GM19463 (cell line): ENCODE measurements at regions not wholly inside any gene's neighbourhood (a gene's known extent, or its start where the extent isn't known, plus 50 kb on each side); places are given as distances from the start of the nearest gene placed in this dataset.

ENCODE experiments used
- ATAC-seq: cut with Tn5 transposase; IDR thresholded peaks from one replicate; pipeline ENCODE4 v1.9.1; 2021; ENCODE audit warnings: mild to moderate bottlenecking, moderate library complexity; ENCODE audit not compliant: unreplicated experiment

DNA sequence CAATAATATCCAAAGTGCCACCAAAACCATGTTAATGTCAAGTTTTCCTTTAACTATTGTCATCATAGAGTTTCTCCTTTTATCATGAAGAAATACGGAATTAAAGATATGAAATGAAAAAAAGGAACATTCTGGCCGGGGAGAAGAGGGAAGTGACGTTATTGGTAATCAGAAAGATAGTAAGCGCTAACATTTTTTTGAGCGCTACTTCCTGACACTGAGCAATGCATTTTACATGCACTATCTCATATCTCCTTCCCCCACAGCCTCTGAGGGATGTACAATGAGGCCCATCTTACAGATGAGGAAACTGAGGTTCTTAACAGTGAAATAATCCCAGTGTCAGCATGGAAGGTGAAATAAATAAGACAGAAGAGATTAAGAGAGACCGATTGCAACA is 410.9 kb downstream of the SOX9 start:
- ATAC-seq, result no peak

- ATAC-seq, result no peak
Observed at GRCh38 chr17:72534265-72534664, 413.4 kb downstream of the SOX9 start.

- ATAC-seq, result no peak
Observed at GRCh38 chr17:72534776-72535175, 414.0 kb downstream of the SOX9 start.

- no peak for ATAC-seq
Observed at GRCh38 chr17:72535346-72535745, 414.5 kb downstream of the SOX9 start.

DNA sequence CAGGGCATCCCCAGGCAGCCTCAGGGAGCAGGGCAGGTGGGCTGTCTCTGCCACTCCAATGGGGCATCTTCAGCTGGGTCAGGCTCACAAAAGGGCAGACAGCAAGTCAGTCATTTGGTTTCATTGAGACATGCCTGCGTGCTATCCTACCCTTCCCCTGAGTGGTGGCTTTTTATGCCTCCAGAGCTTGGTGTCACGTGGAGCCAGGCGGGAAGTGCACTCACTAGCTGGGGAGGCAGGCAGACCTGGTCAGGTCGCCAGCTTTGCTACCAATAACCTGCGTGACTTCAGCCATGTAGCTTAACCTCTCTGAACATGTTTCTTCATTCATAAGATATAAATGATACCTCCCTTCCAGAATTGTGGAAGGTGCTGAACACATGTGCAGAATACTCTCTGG is 415.0 kb downstream of the SOX9 start:
- ATAC-seq, result no peak

DNA sequence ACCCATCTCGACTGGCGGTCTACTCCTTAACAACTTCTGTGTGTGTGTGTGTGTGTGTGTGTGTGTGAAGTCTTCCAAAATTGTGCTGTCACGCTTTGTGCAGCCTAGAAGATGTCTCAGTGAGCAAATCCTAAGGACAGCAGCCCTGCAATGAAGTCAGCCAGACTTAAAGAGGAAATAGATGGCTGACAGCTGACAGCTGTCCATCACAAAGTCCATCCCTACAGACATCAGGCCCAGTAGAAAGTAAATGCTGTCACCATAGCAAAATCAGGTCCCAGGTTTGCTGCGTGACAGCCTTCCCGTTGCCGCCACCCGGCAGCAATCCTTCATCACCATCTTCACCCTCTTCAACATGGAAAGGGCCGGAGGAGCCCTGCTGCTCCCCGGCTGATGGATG is 416.0 kb downstream of the SOX9 start:
- no peak for ATAC-seq

DNA sequence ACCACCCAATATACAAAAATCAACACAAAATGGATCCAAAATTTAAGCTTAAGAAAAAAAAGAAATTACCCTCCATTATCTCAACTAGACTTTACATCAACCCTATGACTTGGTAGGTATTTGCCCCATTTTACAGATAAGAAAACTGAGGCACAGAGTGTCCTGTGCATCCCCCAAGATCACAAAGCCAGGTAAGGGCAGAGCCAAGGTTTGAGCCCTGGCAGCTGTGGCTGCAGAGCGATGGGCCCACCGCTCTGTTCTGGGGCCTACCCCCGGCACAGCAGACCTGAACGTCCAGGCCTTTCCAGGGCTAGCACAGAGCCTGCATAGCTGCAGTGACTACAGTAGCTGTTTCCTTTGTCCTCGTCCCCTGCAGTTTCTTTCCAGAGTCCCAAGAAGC is 417.6 kb downstream of the SOX9 start:
- ATAC-seq, result no peak

DNA sequence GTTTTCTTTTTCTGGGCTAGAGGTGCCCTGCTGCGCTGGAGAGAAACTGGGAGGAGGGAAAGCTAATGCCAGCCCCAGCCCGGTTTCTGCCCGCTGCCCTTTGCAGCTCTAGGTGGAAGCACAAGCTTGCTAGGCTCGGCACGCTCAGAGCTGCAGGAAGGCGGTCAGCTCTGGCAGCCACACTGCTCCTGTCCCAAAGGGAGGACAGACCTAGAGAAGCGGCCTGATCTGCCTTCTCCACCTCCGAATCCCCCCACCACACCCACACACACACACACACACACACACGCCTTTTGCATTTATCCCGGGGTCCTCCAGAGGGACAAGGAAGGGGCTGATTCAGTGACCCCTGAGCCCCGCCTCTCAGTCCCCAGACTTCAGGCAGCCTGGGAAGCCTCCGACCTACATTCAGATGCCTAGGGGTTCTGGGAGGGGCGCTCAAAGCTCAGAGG is 418.1 kb downstream of the SOX9 start:
- ATAC-seq, result no peak

DNA sequence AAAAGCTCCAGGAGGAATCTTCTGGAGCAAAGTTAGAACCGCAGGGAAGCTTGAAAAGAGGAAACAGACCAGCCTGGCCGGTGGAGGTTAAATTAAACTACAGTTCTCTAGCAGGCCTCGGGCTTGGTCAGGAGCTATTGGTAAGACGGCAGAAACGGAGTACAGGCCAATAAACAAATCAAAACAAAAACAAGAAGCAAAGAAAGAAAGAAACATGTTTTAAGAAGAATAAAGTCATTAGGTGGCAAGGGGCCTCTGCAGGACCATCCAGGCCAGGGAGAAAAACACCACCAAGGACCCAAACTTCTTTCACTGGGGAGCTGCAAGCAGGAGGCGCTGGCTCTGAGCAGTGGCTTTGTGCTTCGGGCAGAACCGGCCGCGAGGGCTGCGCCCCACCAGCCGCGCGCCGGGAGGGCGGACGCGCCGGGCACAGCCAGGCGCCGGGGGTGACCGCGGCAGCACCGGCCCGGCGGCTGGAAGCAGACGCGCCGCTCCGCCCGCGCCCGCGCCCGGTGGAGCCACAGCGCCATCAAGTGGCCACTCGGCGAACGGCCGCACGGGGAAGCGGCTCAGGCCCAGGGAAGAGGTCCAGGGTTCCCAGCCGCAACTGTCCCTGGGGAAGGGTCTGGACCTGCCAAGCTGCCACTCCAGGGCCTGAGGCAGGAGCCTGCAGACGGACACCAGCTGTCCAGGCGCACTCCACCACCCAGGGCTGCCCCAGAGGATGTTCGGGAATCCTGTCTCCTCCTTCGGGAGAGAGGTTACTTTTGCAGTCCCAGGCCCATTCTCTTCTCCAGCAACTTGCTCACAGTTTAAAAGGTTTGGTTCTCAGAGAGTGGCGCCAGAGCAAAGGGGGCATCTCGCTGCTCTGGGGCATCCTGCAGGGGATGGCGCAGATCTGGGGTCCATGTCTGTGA is 419.4 kb downstream of the SOX9 start:
- peak; percentile 94 for ATAC-seq

DNA sequence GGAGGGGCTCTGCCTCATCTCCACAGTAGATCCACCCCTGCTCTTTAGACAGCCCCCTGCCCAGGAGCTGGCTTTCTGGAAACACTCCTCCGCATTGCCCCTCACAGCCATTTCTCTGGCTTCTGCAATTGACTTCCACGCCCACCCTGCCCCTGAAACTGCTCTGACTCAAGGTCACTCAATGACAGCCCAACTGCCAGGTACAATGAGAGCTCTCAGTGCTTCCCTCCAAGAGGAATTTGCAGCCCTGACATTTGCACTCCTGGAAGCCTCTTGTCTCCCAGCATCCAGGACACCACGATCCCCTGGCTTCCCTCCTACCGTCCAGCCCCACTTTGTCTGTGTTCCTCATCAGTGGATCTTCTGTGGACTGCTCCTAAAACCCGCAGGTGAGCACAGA is 421.5 kb downstream of the SOX9 start:
- no peak for ATAC-seq

DNA sequence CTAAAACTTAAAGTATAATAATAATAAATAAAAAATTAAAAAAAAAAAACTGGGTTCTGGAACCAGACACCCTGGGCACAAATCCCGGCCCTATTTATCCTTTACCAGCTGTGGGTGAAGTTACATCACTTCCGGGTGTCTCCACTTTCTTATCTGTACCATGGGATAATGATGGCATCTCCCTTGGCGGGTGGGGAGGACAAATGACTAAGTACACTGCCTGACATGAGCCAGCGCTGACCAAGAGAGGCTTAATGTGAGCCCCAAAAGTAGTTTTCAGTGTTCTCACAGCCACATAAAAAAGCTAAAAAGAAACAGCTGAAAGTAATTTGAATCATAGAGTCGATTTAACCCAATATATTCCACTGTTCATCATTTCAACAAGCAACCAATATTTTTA is 424.9 kb downstream of the SOX9 start:
- ATAC-seq, result no peak

GRCh38 chr17:72553051-72553755 is 432.4 kb downstream of the SOX9 start:
- ATAC-seq, result no peak

DNA sequence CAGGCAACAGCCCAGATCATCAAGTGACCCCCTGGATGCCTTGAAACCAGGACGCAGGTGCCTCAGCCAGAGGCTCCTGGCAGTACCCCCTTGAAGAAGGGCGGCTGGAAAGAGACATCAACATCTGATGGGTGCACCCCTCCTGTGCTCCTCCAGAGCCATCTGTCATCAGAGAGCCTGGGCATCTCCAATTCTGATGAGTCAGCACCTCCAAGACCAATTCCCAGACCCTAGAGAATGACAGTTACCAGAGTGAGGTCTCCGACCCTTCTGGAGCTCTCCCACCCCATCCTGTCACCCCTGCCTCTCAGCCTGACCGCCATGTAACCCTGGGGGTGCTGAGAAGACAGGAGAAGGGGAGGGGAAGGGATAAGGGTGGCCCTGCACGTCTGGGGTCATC is 433.7 kb downstream of the SOX9 start:
- ATAC-seq, result no peak

GRCh38 chr17:72555052-72555451 is 434.2 kb downstream of the SOX9 start:
- ATAC-seq, result no peak

DNA sequence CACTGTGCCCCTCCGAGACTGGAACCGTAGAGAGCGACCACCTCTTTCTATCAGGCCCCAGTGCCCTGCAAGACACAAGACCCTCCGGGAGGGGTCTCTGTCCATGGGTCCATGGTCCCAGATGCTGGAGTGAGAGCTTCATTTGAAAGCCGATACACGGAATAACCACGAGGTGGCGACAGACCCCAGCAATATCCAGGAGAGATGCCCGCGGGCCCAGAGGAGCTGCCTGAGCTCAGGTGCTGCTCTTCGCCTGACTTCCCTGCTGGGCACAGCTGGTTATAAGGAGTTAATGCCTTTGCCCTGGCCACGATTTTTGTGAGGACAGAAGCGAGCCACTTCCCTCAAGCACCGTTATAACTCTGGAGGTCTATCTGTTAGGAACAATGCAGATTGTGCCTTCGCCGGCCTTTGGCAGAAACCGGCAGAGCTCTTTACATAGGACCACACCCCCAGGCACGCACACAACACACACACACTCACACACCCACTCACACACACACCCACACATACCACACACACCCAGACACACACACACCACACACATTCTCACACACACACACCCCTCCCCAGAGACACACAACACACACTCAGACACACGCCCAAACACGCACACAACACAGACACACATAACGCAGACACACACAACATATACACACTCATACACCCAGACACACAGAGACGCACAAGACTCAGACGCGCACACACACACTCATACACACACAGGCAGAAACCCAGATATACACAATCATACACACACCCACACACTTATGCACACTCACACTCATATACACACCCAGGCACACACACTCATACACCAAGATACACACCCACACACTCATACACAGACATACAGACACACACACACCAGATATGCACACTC is 436.4 kb downstream of the SOX9 start:
- ATAC-seq, result peak; percentile 70

- ATAC-seq, result no peak
Observed at GRCh38 chr17:72558971-72559476, 438.2 kb downstream of the SOX9 start.

DNA sequence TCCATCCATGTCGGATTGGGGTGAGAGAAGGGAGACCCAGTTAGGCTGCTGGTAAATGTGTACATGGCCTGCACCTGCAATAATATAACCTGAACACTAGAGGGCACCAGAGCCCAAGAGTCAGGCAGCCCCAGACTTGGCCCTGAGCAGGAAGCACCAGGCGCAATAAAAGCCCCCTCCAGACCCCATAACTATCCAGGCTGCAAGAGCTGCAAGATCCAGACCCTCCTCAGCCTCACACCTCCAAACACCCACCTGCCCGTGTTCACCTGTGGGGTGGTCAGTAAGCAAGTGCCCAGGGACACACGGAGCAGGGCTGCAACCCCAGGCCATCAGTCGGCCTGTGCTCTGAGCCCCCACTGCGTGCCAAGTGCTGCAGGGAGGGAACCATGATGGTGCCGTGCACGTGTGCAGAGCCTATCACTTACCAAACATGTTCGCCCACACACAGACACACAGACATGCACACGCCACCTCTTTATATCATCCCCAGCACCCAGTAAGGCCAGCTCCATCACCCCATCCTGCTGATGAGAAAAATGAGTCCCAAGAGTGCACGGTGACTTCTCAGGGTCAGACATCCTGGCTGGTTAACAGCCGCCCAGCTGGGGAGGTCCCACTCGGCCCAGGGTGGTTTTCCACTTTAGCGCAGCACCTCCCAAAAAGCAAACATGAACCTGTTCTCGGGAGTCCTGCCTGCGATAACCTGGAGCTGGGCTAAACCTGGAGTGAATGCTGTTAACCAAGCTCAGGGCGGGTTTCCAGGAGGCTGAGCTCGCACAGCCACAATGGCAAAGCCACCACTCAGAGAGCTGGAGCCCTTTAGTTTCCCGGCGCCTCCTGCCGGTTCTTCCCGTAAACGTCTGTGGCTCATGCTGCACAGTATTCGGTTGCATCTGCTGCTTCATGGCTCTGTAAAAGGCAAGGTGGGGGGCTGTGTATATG is 439.8 kb downstream of the SOX9 start:
- ATAC-seq, result peak; percentile 60

- no peak for ATAC-seq
Observed at GRCh38 chr17:72561266-72561665, 440.4 kb downstream of the SOX9 start.

DNA sequence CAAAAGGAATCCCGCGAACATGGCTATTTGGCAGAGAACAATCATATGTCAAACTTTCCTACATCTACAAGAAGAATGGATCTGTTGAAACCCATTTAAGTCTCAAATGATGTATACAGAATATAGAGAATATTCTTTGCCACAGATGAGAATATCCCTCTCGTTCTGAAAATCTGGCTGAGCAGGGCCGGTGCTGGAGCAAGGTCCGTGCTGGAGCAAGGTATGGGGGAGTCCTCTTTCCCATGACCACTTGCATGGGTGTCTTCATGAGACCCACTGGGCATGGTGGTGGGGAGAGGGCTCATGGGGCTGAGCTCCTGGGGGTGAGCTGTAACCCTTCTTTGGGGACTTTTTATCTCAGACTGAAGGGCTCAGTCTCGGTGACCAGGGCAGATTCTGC is 440.9 kb downstream of the SOX9 start:
- no peak for ATAC-seq

DNA sequence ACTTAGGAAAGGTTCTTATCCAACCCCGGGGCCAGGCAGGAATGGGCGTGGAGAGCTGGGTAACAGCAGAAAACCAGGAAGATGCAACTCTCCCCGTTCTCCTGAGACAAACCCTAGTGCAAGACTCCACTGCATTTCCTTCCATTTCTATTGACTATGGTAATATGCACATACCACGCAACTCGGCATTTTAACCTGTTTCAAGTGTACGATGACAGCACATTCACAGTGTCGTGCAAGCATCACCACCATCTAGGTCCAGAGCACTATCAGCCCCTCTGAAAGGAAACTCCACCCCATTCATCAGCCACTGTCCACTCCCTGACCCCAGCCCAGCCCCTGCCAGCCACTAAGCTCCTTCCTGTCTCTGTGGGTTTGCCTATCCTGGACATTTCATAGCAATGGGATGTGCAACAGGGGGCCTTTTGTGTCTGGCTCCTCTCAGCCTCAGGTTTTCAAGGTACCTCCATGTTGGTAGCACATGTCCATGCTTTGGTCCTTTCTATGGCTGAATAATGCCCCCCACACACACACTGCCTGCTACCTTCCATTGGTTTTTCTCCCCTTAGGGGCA is 441.9 kb downstream of the SOX9 start:
- ATAC-seq, result no peak
